ENCODE measurements at regions not wholly inside any gene's neighbourhood (a gene's known extent, or its start where the extent isn't known, plus 50 kb on each side); places are given as distances from the start of the nearest gene placed in this dataset.

DNA sequence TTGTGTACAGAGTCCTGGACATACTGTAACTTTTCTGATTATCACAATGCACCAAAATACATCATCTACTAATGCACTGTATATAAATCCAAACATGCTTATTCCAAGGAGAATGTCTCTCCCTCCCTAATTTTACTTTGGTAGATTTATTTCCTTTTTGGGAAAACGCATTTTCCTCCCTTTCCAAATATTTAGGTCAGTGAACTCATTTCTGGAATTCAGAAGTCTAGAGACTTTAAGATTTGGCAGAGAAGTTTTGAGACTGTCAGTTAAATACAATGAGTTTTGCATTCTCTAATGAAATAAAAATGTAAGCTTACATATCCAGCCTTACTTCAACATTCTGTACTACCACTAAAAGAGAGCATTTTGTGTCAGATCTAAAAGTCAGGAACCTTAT lies 165.8 kb upstream of the EDNRB start:
- peaks cover 4% of the 10 kb centered on the region for H3K36me3 Mint-ChIP-seq
- no peak for TF ChIP-seq EZH2phosphoT487 (IDR thresholded peaks at IDR 0.05)
- TF ChIP-seq, protein P1, sequence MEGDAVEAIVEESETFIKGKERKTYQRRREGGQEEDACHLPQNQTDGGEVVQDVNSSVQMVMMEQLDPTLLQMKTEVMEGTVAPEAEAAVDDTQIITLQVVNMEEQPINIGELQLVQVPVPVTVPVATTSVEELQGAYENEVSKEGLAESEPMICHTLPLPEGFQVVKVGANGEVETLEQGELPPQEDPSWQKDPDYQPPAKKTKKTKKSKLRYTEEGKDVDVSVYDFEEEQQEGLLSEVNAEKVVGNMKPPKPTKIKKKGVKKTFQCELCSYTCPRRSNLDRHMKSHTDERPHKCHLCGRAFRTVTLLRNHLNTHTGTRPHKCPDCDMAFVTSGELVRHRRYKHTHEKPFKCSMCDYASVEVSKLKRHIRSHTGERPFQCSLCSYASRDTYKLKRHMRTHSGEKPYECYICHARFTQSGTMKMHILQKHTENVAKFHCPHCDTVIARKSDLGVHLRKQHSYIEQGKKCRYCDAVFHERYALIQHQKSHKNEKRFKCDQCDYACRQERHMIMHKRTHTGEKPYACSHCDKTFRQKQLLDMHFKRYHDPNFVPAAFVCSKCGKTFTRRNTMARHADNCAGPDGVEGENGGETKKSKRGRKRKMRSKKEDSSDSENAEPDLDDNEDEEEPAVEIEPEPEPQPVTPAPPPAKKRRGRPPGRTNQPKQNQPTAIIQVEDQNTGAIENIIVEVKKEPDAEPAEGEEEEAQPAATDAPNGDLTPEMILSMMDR (IDR thresholded peaks at IDR 0.05): no peak
- no peak for TF ChIP-seq EZH2 (IDR thresholded peaks at IDR 0.05)
- Histone ChIP-seq H3K9ac (no peak overlapping the region), H3K27ac (no peak overlapping the region), H3K36me3 (no peaks in the 10 kb centered on the region), H3K4me3 (no peak overlapping the region), H3F3A (ENCODE audit: low read depth) (no peaks in the 10 kb centered on the region), H3K79me2 (ENCODE audit: low read depth) (no peaks in the 10 kb centered on the region), H3K9me3 (ENCODE audit: low read depth) (peaks cover 16% of the 10 kb centered on the region), H3K27me3 (no peaks in the 10 kb centered on the region), H3K4me2 (no peak overlapping the region), H3K4me1 (peaks cover 3% of the 10 kb centered on the region), H2AFZ (replicated peaks) (no peak overlapping the region), H4K20me1 (ENCODE audit: low read depth) (no peaks in the 10 kb centered on the region)
- peaks cover 28% of the 10 kb centered on the region for H3K9me3 Mint-ChIP-seq
- no peak overlapping the region for H3K4me3 Mint-ChIP-seq
- no peak for DNase-seq (ENCODE audit: low spot score)
- H3K27ac Mint-ChIP-seq: no peak overlapping the region
- no peaks in the 10 kb centered on the region for H3K27me3 Mint-ChIP-seq (ENCODE audit: insufficient read depth, low read depth)
- peaks cover 2% of the 10 kb centered on the region for H3K4me1 Mint-ChIP-seq

DNA sequence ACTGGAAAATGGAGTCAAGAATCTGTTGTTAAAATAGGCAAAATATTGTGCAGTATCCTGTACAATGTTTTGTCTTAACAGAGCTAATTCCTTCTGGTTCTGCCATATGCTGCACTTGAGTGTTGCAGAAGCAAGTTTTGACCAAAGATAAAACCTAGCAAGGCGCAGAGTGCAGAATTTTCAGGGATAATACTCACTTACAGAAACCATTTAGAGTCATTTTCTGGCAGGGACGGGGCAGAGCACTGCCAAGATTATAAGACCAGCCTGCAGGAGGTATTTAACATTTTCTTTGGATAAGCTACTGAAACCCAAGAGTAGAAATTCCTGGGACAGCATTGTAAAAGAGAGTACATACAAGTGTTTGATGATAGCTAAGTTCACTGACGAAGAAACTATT lies 159.5 kb upstream of the EDNRB start:
- H3F3A ChIP-seq (ENCODE audit: low read depth): no peaks in the 10 kb centered on the region
- H3K27me3 ChIP-seq: no peaks in the 10 kb centered on the region
- Mint-ChIP-seq H3K4me3 (no peak overlapping the region), H3K9me3 (peaks cover 44% of the 10 kb centered on the region), H3K27me3 (ENCODE audit: insufficient read depth, low read depth) (no peaks in the 10 kb centered on the region), H3K36me3 (peaks cover 4% of the 10 kb centered on the region), H3K27ac (no peak overlapping the region), H3K4me1 (no peaks in the 10 kb centered on the region)
- no peaks in the 10 kb centered on the region for H4K20me1 ChIP-seq (ENCODE audit: low read depth)
- DNase-seq (ENCODE audit: low spot score): no peak
- no peak overlapping the region for H3K4me2 ChIP-seq
- no peak overlapping the region for H3K4me3 ChIP-seq
- peaks cover 16% of the 10 kb centered on the region for H3K9me3 ChIP-seq (ENCODE audit: low read depth)
- no peak overlapping the region for H3K9ac ChIP-seq
- H3K36me3 ChIP-seq: no peaks in the 10 kb centered on the region
- no peaks in the 10 kb centered on the region for H3K4me1 ChIP-seq
- no peak overlapping the region for H2AFZ ChIP-seq (replicated peaks)
- no peak for TF ChIP-seq EZH2 (IDR thresholded peaks at IDR 0.05)
- TF ChIP-seq, protein P1 (IDR thresholded peaks at IDR 0.05): no peak
- TF ChIP-seq EZH2phosphoT487 (IDR thresholded peaks at IDR 0.05): no peak
- no peak overlapping the region for H3K27ac ChIP-seq
- no peaks in the 10 kb centered on the region for H3K79me2 ChIP-seq (ENCODE audit: low read depth)

DNA sequence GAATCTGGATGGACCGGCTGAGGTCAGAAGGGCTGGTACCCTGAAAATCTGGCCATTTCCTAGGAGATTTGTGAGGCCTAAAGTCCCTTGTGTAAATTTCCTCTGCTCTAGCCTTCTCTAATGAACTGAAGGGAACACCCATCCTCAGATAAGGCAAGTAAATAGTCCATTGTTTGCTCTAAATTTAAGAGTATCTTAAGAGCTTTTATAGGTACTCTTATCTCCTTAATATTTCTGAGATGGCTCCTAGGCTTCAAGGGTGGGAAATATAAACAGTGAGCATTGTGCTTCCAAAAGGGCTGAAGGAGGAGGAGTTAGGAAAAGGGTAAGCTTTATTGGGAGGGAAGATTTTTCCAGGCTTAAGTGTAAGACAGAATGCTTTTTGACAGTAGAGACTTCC lies 148.7 kb upstream of the EDNRB start:
- Histone ChIP-seq H3K79me2 (ENCODE audit: low read depth) (no peaks in the 10 kb centered on the region), H3K27me3 (no peaks in the 10 kb centered on the region), H3K27ac (no peak overlapping the region), H2AFZ (replicated peaks) (no peak overlapping the region), H3K36me3 (no peaks in the 10 kb centered on the region), H3K4me1 (no peaks in the 10 kb centered on the region), H3K9me3 (ENCODE audit: low read depth) (no peaks in the 10 kb centered on the region), H3F3A (ENCODE audit: low read depth) (no peaks in the 10 kb centered on the region), H3K9ac (no peak overlapping the region), H4K20me1 (ENCODE audit: low read depth) (no peaks in the 10 kb centered on the region), H3K4me2 (no peak overlapping the region), H3K4me3 (no peak overlapping the region)
- no peaks in the 10 kb centered on the region for H3K36me3 Mint-ChIP-seq
- no peaks in the 10 kb centered on the region for H3K4me1 Mint-ChIP-seq
- no peak for DNase-seq (ENCODE audit: low spot score)
- TF ChIP-seq, protein P1 (IDR thresholded peaks at IDR 0.05): no peak
- TF ChIP-seq EZH2 (IDR thresholded peaks at IDR 0.05) (no peak), EZH2phosphoT487 (IDR thresholded peaks at IDR 0.05) (no peak)
- no peak overlapping the region for H3K27ac Mint-ChIP-seq
- no peaks in the 10 kb centered on the region for H3K27me3 Mint-ChIP-seq (ENCODE audit: insufficient read depth, low read depth)
- no peak overlapping the region for H3K4me3 Mint-ChIP-seq
- no peaks in the 10 kb centered on the region for H3K9me3 Mint-ChIP-seq

Measured in neural progenitor cell (in vitro differentiated cells).